AG04449 (cell line): ENCODE measurements at regions not wholly inside any gene's neighbourhood (a gene's known extent, or its start where the extent isn't known, plus 50 kb on each side); places are given as distances from the start of the nearest gene placed in this dataset.
"Not testable (repeated sequence)": the region's sequence is repeated elsewhere in the genome, so short reads cannot be mapped to it uniquely, and the experiment has no call there.

ENCODE experiments used
- CTCF ChIA-PET: fragments of 350-600 bp; formaldehyde crosslinking; extraction: SDS; loops from one replicate; lab custom pipeline; 2021; ENCODE audit warnings: antibody characterized with exemption; lab: Yijun Ruan, JAX
- POLR2A ChIA-PET: fragments of 400-600, 350-600 bp; formaldehyde crosslinking; extraction: SDS; loops from one replicate; lab custom pipeline; 2020; ENCODE audit warnings: antibody characterized with exemption, inconsistent platforms; lab: Yijun Ruan, JAX
- DNase-seq: peaks from one replicate; pipeline ENCODE4 v3.0.0-alpha.2; 2010; ENCODE audit warnings: low read depth, low spot score
- H3K4me3 ChIP-seq: 2 replicates; pipeline ENCODE4 v1.5.1; 2011; ENCODE audit warnings: low read depth, mild to moderate bottlenecking, control low read depth, low read length
- CTCF ChIP-seq: IDR thresholded peaks from one replicate; pipeline ENCODE4 v1.5.1; 2011; ENCODE audit warnings: mild to moderate bottlenecking, moderate library complexity, low read length, control low read depth, inconsistent platforms; ENCODE audit not compliant: insufficient read depth; ENCODE audit errors: missing control alignments

GRCh38 chr1:29410476-29410875, 174.2 kb downstream of the PTPRU start:
- CTCF ChIA-PET, result interaction anchor here (1.6 kb wide), 1 partner anchor 165 kb away, joined by 3 read pairs; no protein-coding TSS in a partner anchor
- no peak for TF ChIP-seq CTCF
- POLR2A ChIA-PET, result no interaction called here
- no peak for DNase-seq
- H3K4me3 ChIP-seq, result no peak overlapping the region

- TF ChIP-seq CTCF, result no peak
- ChIA-PET POLR2A (no interaction called here), CTCF (interaction anchor here (1.6 kb wide), 1 partner anchor 164 kb away, joined by 3 read pairs; no protein-coding TSS in a partner anchor)
- H3K4me3 ChIP-seq, result no peak overlapping the region
- DNase-seq, result no peak
These were observed 173.3 kb downstream of the PTPRU start for GRCh38 chr1:29409616-29410015.

- POLR2A ChIA-PET, result no interaction called here
- no peak for DNase-seq
- TF ChIP-seq CTCF, result no peak
- CTCF ChIA-PET, result interaction anchor here (1.1 to 1.6 kb wide), 2 partner anchors 10 to 164 kb away, joined by 3 read pairs; no protein-coding TSS in a partner anchor
- H3K4me3 ChIP-seq, result no peak overlapping the region
These were observed 172.7 kb downstream of the PTPRU start for GRCh38 chr1:29408831-29409605.

- no peak for DNase-seq
- no peak overlapping the region for H3K4me3 ChIP-seq
- TF ChIP-seq CTCF, result no peak
- ChIA-PET CTCF (no interaction called here), POLR2A (no interaction called here)
These were observed 170.5 kb downstream of the PTPRU start for GRCh38 chr1:29406814-29407213.

- DNase-seq, CTCF ChIA-PET, POLR2A ChIA-PET, H3K4me3 ChIP-seq: not testable (repeated sequence)
These were observed 163.9 kb downstream of the PTPRU start for GRCh38 chr1:29400203-29400602.

- TF ChIP-seq CTCF, result no peak
- DNase-seq, result no peak
- H3K4me3 ChIP-seq, result no peak overlapping the region
- CTCF ChIA-PET, result interaction anchor here (1.0 to 1.3 kb wide), 2 partner anchors 9 to 11 kb away, joined by 3 to 4 read pairs; no protein-coding TSS in a partner anchor
- POLR2A ChIA-PET, result no interaction called here
These were observed 163.1 kb downstream of the PTPRU start for GRCh38 chr1:29399465-29399864.
